ENCODE measurements at regions not wholly inside any gene's neighbourhood (a gene's known extent, or its start where the extent isn't known, plus 50 kb on each side); places are given as distances from the start of the nearest gene placed in this dataset.

- no peak overlapping the region for H3K4me2 ChIP-seq (ENCODE audit: insufficient read depth, low read length)
- H3K27me3 ChIP-seq (ENCODE audit: insufficient read depth, low read length): peaks cover 10% of the 10 kb centered on the region
- no peak overlapping the region for H2AFZ ChIP-seq (ENCODE audit: low read length)
- H3K79me2 ChIP-seq (ENCODE audit: insufficient read depth, low read length): no peaks in the 10 kb centered on the region
- no peak for TF ChIP-seq CTCF (IDR thresholded peaks at IDR 0.05; ENCODE audit: extremely low read depth, low read depth, low read length)
- DNase-seq (ENCODE audit: insufficient read length, low spot score, missing footprints): peak; percentile 86
- H4K20me1 ChIP-seq (ENCODE audit: insufficient read depth, low read length): no peaks in the 10 kb centered on the region
- H3K4me3 ChIP-seq (ENCODE audit: insufficient read depth, low read length): no peak overlapping the region
- peaks cover 10% of the 10 kb centered on the region for H3K4me1 ChIP-seq (ENCODE audit: insufficient read depth, low read length)
- no peak overlapping the region for H3K27ac ChIP-seq (ENCODE audit: low read depth, low read length)
- H3K9me3 ChIP-seq (ENCODE audit: low read depth, low read length): no peaks in the 10 kb centered on the region
- H3K36me3 ChIP-seq (ENCODE audit: insufficient read depth, low read length): no peaks in the 10 kb centered on the region
Measured at GRCh38 chr12:107356266-107356936, 263.1 kb upstream of the CRY1 start.

GRCh38 chr12:107356937-107357295 is 263.6 kb upstream of the CRY1 start:
- no peak overlapping the region for H3K4me2 ChIP-seq (ENCODE audit: insufficient read depth, low read length)
- no peak for TF ChIP-seq CTCF (IDR thresholded peaks at IDR 0.05; ENCODE audit: extremely low read depth, low read depth, low read length)

GRCh38 chr12:107359382-107359781 is 266.0 kb upstream of the CRY1 start:
- Histone ChIP-seq H3K4me3 (ENCODE audit: insufficient read depth, low read length) (no peak overlapping the region), H3K9me3 (ENCODE audit: low read depth, low read length) (no peaks in the 10 kb centered on the region), H3K4me1 (ENCODE audit: insufficient read depth, low read length) (peaks cover 10% of the 10 kb centered on the region), H3K27ac (ENCODE audit: low read depth, low read length) (no peak overlapping the region), H4K20me1 (ENCODE audit: insufficient read depth, low read length) (no peaks in the 10 kb centered on the region), H3K27me3 (ENCODE audit: insufficient read depth, low read length) (peaks cover 6% of the 10 kb centered on the region), H2AFZ (ENCODE audit: low read length) (no peak overlapping the region), H3K4me2 (ENCODE audit: insufficient read depth, low read length) (no peak overlapping the region), H3K36me3 (ENCODE audit: insufficient read depth, low read length) (no peaks in the 10 kb centered on the region), H3K79me2 (ENCODE audit: insufficient read depth, low read length) (no peaks in the 10 kb centered on the region)
- TF ChIP-seq CTCF (IDR thresholded peaks at IDR 0.05; ENCODE audit: extremely low read depth, low read depth, low read length): no peak
- DNase-seq (ENCODE audit: insufficient read length, low spot score, missing footprints): no peak

More at GRCh38 chr12:107356937-107357295, 263.6 kb upstream of the CRY1 start:
- Histone ChIP-seq H3K4me1 (ENCODE audit: insufficient read depth, low read length) (peaks cover 10% of the 10 kb centered on the region), H3K4me3 (ENCODE audit: insufficient read depth, low read length) (no peak overlapping the region), H3K27ac (ENCODE audit: low read depth, low read length) (no peak overlapping the region), H4K20me1 (ENCODE audit: insufficient read depth, low read length) (no peaks in the 10 kb centered on the region), H3K36me3 (ENCODE audit: insufficient read depth, low read length) (no peaks in the 10 kb centered on the region), H3K9me3 (ENCODE audit: low read depth, low read length) (no peaks in the 10 kb centered on the region), H2AFZ (ENCODE audit: low read length) (no peak overlapping the region), H3K27me3 (ENCODE audit: insufficient read depth, low read length) (peaks cover 10% of the 10 kb centered on the region), H3K79me2 (ENCODE audit: insufficient read depth, low read length) (no peaks in the 10 kb centered on the region)
- no peak for DNase-seq (ENCODE audit: insufficient read length, low spot score, missing footprints)

- Histone ChIP-seq H3K79me2 (ENCODE audit: insufficient read depth, low read length) (no peaks in the 10 kb centered on the region), H3K27ac (ENCODE audit: low read depth, low read length) (no peak overlapping the region), H2AFZ (ENCODE audit: low read length) (no peak overlapping the region), H3K4me2 (ENCODE audit: insufficient read depth, low read length) (no peak overlapping the region), H3K9me3 (ENCODE audit: low read depth, low read length) (no peaks in the 10 kb centered on the region), H3K36me3 (ENCODE audit: insufficient read depth, low read length) (no peaks in the 10 kb centered on the region), H3K4me1 (ENCODE audit: insufficient read depth, low read length) (peaks cover 10% of the 10 kb centered on the region), H3K4me3 (ENCODE audit: insufficient read depth, low read length) (no peak overlapping the region), H4K20me1 (ENCODE audit: insufficient read depth, low read length) (no peaks in the 10 kb centered on the region), H3K27me3 (ENCODE audit: insufficient read depth, low read length) (peaks cover 12% of the 10 kb centered on the region)
- no peak for DNase-seq (ENCODE audit: insufficient read length, low spot score, missing footprints)
- no peak for TF ChIP-seq CTCF (IDR thresholded peaks at IDR 0.05; ENCODE audit: extremely low read depth, low read depth, low read length)
Measured at GRCh38 chr12:107360033-107360432, 266.7 kb upstream of the CRY1 start.
